ENCODE measurements at regions not wholly inside any gene's neighbourhood (a gene's known extent, or its start where the extent isn't known, plus 50 kb on each side); places are given as distances from the start of the nearest gene placed in this dataset.

DNA sequence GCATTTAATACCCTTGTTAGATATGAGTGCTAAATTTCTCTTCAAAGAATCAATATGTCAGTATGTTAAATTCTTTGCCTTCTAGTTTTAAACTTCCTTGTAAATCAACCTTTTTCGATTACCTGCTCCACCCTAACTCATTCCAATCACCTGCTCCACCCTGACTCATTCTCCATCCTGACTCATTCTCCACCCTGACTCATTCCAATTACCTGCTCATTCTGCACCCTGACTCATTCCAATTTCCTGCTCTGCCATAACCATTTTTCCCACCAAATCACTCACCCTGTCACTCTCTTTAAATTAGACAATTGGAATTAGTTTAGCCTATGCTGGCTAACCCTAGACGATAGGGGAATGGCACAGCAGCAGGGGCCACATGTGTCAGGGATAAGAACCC is 519.5 kb upstream of the LRRC4C start:
- TF ChIP-seq, protein P1, sequence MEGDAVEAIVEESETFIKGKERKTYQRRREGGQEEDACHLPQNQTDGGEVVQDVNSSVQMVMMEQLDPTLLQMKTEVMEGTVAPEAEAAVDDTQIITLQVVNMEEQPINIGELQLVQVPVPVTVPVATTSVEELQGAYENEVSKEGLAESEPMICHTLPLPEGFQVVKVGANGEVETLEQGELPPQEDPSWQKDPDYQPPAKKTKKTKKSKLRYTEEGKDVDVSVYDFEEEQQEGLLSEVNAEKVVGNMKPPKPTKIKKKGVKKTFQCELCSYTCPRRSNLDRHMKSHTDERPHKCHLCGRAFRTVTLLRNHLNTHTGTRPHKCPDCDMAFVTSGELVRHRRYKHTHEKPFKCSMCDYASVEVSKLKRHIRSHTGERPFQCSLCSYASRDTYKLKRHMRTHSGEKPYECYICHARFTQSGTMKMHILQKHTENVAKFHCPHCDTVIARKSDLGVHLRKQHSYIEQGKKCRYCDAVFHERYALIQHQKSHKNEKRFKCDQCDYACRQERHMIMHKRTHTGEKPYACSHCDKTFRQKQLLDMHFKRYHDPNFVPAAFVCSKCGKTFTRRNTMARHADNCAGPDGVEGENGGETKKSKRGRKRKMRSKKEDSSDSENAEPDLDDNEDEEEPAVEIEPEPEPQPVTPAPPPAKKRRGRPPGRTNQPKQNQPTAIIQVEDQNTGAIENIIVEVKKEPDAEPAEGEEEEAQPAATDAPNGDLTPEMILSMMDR (IDR thresholded peaks at IDR 0.05), result no peak
- TF ChIP-seq POLR2A (IDR thresholded peaks at IDR 0.05), result no peak

Data from Peyer's patch (tissue), 4 donors.